ENCODE measurements at regions not wholly inside any gene's neighbourhood (a gene's known extent, or its start where the extent isn't known, plus 50 kb on each side); places are given as distances from the start of the nearest gene placed in this dataset.
"Not testable (repeated sequence)": the region's sequence is repeated elsewhere in the genome, so short reads cannot be mapped to it uniquely, and the experiment has no call there.

DNA sequence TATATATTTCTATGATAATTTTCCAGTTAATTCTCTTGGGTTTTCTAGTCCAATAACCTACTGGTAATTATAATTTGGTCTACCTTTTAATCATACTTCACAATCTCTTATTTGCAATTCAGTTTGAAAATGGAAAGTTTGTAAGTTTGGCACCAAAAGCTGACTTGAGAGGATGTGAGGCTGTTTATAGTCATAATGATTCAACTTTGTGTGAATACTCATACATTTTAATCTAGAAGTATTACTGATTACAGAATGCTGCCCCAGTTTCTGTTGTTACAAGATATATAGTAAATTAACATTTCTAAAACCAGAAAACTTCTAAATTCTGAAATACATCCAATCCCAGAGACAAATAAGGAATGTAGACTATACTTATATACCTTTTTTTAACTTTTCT lies 158.2 kb downstream of the SLC38A4 start:
- DNase-seq: no peak

DNA sequence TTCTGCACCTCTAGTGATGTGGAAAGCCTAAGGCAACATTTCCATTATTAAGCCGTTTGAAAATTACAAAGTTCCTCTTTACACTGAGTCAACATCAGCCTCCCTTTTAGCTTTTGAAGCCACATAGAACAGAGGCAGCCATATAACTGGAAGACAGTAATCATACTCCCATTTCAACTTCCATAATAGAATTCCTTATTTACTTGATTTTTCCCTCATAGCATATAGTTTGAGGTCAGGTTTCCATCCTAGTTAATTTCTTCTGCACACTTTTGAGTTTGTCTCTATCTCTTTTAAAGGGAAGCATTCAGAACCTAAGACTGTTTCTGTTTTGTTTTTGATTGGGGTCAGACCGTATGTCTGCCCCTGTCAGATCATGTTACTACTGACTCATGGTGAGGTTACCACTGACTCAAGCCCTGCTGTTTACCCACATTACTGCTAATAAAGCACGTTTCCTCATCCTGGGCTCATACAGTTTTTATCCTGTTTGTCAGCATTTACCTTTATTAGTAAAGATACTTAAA lies 161.0 kb downstream of the SLC38A4 start:
- peak; percentile 42 for DNase-seq

- DNase-seq: no peak
Observed at GRCh38 chr12:46663318-46663717, 162.5 kb downstream of the SLC38A4 start.

DNA sequence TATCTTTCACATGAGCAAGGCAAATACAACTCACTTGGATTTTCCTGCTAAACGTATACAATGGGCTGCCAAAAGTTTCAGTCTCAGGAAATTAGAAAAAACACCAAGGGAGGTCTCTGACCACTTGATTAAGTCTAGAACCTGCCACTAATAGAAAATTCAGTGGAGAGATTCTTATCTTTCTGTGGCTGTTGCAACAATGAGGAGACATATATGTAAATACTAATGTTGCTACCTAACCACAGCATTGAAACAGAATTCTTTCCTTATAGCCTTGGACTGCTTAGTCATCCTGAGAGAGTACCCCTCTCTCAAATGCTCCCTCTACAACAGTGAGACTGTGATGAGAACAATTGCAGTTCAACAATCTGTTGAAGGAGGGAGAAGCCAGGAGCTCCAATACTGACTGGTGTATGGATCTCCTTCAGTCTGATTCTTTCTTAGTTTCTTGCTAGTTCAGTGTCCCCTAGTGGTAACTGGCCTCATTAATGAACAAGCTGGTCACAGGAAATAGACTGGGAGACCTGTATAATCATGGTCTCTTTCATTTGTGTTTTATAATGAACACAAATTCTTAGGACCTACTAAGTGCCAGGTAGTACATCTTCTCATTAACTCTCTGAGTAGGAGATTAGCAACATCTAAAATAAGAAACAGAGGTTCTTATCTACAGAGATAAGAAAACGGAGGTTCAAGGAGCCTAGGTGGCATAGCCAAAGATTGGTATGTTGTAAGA lies 164.5 kb downstream of the SLC38A4 start:
- DNase-seq: peak; percentile 56

- DNase-seq: no peak
Observed at GRCh38 chr12:46660719-46661109, 165.1 kb downstream of the SLC38A4 start.

GRCh38 chr12:46660276-46660675 lies 165.5 kb downstream of the SLC38A4 start:
- DNase-seq: no peak

GRCh38 chr12:46659824-46660223 lies 166.0 kb downstream of the SLC38A4 start:
- DNase-seq: no peak

DNA sequence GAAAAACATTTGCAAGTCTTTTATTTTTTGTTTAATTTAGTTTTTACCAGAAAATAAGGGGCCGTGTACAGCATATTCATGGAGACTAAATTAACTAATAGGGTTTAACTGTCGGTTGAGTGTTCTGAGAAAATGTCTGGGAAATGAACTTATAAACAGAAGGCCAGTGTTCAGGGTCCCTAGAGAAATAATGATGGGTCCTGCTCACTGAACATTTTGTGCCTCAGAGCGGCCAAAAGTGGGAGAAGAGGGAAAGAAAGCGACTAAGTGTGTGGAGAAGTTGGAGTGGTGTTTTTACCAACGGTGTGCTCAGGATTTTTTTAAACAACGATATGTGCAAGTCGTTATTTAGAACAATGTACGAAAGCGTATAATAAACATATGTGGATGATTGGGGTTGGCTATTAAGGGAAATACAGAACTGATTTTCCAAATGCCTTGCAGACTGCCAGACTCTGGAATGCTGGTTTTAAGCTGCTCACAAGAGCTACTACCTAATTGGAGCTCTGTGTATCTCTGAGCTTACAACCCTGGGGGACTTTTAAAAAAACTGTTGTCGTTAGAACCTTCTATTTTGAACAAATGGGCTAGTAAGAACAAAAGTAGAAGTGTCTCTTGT lies 166.7 kb downstream of the SLC38A4 start:
- DNase-seq: no peak

- DNase-seq: no peak
Observed at GRCh38 chr12:46657453-46658411, 168.1 kb downstream of the SLC38A4 start.

- DNase-seq: not testable (repeated sequence)
Observed at GRCh38 chr12:46655984-46656383, 169.8 kb downstream of the SLC38A4 start.

DNA sequence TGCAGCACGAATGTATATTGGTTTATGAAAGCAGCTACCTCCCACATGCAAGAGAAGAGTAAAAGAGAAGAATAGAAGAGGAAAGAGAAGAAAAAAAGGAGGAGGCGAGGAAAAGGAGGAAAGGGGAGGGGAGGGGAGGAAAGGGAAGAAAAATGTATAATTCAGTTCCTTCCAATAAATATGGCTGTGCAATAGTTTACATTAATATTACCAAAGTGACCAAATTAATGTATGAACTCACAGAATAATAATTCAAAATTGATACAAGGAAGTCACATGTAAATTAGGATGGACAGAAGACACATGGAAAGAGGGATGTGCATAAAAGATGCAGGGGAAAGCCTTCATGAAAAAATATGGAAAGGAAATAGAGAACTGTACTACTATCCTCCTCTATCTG lies 172.5 kb downstream of the SLC38A4 start:
- no peak for DNase-seq

DNA sequence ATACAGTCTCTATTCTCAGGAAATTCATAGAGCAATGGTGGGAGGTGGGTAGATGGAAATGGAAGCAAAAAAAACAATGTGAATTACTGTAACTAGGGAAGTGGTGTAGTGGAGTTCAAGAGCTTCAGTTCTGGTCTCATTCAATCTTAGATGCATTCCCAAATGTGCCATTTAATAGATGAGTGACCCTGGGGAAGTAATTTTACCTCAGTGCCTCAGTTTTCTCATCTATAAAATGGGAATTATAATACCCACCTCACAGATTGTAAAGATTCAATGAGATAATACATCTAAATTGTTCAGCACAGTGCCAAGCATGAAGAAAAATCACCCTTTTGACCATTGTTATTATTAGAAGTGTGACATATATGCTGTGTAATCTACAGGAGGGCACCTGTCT lies 173.1 kb downstream of the SLC38A4 start:
- no peak for DNase-seq

DNA sequence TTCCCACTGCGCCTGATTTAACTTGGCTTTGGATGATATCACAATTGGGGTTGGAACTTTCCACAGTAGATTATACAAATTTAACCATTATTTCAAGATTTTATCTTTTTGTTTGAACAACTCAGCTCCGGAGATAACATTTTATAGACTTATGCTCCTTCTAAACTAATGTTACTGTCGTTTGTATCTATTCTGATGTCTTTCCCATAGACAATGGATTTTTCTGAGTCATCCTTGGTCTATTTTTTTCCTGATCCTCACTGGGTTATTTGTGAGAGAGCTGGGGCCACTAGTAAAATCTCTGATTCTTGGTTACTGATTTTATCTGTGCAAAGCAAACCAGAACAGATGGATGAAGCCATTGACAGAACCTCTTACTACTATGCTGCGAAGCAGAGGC lies 175.1 kb downstream of the SLC38A4 start:
- no peak for DNase-seq

GRCh38 chr12:46649433-46649832 lies 176.4 kb downstream of the SLC38A4 start:
- no peak for DNase-seq

DNA sequence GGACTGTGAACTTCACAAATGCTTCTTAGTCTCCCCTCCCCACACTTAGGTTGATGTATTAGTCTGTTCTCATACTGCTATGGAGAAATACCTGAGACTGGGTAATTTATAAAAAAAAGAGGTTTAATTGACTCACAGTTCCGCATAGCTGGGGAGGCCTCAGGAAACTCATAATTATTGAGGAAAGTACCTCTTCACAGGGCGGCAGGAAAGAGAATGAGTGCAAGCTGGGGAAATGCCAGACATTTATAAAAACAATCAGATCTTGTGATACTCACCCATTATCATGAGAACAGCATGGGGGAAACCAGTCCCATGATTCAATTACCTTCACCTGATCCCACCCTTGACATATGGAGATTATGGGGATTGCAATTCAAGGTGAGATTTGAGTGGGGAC lies 178.8 kb downstream of the SLC38A4 start:
- DNase-seq: no peak

- DNase-seq: not testable (repeated sequence)
Observed at GRCh38 chr12:46641649-46642048, 184.1 kb downstream of the SLC38A4 start.

DNA sequence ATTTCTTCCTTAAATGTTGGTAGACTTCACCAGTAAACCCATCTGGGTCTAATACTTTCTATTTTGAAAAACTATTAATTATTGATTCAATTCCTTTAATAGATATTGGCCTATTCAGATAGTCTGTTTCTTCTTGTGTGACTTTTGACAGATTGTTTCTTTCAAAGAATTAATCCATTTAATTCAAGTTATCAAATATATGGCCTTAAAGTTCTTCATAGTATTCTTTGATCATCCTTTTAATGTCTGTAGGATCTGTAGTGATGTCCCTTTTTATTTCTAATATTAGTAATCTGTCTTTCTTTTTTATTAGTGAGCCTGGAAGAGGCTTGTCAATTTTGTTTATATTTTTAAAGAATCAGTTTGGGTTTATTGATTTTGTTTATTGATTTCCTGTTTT lies 190.0 kb downstream of the SLC38A4 start:
- no peak for DNase-seq

GRCh38 chr12:46629331-46630229 lies 196.2 kb downstream of the SLC38A4 start:
- no peak for DNase-seq

GRCh38 chr12:46628176-46628575 lies 197.6 kb downstream of the SLC38A4 start:
- no peak for DNase-seq

DNA sequence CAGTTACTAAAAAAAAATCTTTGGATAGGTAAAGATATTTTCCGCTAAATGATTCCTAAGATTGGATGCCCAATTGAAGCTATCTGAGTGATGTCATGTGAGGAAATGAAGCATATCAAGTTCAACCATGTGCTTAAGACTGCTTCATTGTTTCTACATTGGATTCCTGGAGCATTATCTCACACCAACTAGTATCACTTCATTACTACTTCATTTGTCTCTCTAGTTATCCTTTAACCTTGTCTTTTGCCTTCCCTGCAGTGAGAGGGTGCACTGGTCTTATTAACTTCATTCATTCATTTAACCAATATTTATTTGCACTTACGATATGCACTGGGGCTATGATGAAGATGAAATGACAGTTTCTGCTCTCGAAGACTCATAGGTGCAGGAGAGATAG lies 198.1 kb downstream of the SLC38A4 start:
- no peak for DNase-seq

DNA sequence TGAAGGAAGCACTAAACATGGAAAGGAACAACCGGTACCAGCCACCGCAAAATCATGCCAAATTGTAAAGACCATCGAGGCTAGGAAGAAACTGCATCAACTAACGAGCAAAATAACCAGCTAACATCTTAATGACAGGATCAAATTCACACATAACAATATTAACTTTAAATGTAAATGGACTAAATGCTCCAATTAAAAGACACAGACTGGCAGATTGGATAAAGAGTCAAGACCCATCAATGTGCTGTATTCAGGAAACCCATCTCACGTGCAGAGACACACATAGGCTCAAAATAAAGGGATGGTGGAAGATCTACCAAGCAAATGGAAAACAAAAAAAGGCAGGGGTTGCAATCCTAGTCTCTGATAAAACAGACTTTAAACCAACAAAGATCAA lies 206.3 kb downstream of the SLC38A4 start:
- not testable (repeated sequence) for DNase-seq

DNA sequence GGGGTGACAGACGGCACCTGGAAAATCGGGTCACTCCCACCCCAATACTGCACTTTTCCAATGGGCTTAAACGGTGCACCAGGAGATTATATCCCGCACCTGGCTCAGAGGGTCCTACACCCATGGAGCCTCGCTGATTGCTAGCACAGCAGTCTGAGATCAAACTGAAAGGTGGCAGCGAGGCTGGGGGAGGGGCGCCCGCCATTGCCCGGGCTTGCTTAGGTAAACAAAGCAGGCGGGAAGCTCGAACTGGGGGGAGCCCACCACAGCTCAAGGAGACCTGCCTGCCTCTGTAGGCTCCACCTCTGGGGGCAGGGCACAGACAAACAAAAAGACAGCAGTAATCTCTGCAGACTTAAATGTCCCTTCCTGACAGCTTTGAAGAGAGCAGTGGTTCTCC lies 208.1 kb downstream of the SLC38A4 start:
- DNase-seq: not testable (repeated sequence)

Measured in NCI-H510A treated with DMSO at 0.1 percent for 48 hours (cell line).